Coronary artery (tissue), 2 donors: ENCODE measurements at regions not wholly inside any gene's neighbourhood (a gene's known extent, or its start where the extent isn't known, plus 50 kb on each side); places are given as distances from the start of the nearest gene placed in this dataset.

Experiments used
- DNase-seq: peaks from one replicate; pipeline ENCODE4 v3.0.0-alpha.2; 2017; ENCODE audit warnings: low spot score
- H3K27ac ChIP-seq, 2 donors: fragments of 200-600 bp; sonication (generic); one replicate each; pipeline ENCODE4 v1.5.1; 2016 to 2019
- H3K4me3 ChIP-seq: fragments of 200-600 bp; sonication (generic); 2 replicates; pipeline ENCODE4 v1.5.1; 2016; ENCODE audit warnings: mild to moderate bottlenecking, moderate library complexity
- TF ChIP-seq, protein P1 (sequence below): fragments of 200-600 bp; sonication (generic); IDR thresholded peaks from one replicate; pipeline ENCODE4 v1.5.1; 2019; ENCODE audit warnings: antibody characterized with exemption

DNA sequence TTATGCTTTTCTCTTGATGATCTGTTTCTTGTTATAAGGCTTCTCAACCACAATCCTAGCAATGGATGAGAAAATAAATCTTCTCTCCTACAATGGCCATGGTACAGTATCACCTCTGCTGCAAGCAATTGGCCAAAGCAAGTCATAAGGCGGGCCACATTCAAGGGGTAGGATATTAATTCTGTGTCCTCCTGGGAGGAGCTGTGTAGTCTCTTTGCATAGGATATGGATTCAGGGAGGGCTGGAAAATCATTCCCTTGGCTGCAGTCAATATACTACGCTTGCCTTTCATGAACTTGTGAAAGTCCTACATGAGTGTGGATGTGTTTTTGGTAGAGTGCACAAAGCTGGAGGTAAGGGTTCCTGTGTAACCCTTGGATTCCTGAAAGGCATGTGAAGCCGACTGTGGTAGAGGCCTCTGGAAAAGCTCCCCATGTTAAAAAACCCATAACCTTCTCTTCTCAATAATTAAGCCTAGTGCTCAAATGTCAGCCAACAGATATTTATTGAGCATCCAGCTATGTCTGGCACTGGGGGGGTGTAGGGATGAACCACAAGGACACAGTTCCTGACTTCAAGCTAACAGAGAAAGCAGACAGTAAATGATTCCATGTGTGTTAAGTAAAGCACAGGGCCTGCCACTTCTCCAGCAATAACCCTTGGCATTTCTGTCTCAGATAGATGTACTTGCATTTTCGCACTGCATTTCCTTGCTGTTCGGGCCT, 147.6 kb upstream of the HS3ST3A1 start:
- TF ChIP-seq, protein P1, sequence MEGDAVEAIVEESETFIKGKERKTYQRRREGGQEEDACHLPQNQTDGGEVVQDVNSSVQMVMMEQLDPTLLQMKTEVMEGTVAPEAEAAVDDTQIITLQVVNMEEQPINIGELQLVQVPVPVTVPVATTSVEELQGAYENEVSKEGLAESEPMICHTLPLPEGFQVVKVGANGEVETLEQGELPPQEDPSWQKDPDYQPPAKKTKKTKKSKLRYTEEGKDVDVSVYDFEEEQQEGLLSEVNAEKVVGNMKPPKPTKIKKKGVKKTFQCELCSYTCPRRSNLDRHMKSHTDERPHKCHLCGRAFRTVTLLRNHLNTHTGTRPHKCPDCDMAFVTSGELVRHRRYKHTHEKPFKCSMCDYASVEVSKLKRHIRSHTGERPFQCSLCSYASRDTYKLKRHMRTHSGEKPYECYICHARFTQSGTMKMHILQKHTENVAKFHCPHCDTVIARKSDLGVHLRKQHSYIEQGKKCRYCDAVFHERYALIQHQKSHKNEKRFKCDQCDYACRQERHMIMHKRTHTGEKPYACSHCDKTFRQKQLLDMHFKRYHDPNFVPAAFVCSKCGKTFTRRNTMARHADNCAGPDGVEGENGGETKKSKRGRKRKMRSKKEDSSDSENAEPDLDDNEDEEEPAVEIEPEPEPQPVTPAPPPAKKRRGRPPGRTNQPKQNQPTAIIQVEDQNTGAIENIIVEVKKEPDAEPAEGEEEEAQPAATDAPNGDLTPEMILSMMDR, result no peak
- no peak for DNase-seq

DNA sequence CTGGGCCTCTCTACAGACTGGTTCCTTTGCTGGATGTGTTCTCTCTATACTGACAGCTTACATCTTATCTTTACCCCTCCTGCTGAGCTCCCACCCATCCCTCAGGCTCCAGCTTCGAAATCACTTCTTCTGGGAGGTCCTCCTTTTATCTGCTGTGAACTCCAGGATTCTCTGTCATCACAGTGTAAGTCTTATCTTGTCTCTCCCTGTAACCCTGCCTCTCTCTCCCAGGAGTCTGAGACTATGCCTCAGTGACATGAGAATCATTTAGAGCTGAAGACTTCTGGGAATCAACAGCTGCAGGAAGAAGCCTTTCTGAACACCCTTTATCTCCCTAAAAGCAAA, 148.1 kb upstream of the HS3ST3A1 start:
- DNase-seq, result no peak
- no peak overlapping the region for H3K27ac ChIP-seq
- no peak overlapping the region for H3K4me3 ChIP-seq
- TF ChIP-seq, protein P1, result no peak

More for the DNA sequence above, 147.6 kb upstream of the HS3ST3A1 start:
- H3K4me3 ChIP-seq, result no peak overlapping the region
- no peak overlapping the region for H3K27ac ChIP-seq

DNA sequence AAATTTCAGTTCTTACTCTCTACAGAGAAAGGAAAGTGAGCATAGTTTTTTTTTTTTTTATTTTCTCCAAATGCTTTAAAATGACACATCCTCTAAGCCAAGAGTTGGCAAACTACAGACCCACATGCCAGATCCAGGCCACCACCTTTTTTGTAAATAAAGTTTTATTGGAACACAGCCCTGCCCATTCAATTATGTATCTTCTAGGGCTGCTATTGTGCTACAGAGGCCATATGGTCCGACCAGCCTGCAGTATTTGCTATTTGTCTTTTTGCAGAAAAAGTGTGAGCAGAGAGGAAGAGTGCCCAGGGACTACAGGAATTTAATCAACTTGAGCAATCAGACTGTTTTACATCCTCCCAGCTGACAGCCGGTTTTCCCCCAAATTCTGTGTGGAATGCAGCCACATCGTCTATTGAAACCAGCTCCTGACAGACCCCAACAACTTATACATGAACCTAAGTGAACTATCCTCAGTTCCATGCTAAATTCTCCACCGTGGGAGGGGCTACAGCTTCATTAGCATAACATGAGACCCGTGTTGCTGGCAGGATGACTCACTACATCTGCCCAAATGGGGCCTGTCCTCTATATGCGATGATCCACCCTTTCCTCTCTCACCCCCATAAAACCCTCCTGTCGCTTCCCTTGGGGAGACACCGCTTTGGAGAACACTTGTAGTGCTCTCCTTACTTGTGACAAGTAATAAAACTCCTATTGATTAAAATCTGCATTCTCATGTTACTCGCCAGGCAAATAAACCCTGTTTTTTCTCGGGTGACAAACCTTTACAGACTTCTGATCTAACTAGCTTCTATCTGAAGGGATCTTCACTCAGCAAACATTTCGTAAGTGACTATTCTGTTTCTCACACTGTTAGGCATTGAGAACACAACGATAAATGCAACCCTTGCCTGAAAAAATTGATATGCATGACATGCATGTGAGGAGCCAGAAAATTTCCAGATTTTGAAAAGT, 149.4 kb upstream of the HS3ST3A1 start:
- TF ChIP-seq, protein P1, result no peak
- DNase-seq, result no peak
- no peak overlapping the region for H3K27ac ChIP-seq
- H3K4me3 ChIP-seq, result no peak overlapping the region

DNA sequence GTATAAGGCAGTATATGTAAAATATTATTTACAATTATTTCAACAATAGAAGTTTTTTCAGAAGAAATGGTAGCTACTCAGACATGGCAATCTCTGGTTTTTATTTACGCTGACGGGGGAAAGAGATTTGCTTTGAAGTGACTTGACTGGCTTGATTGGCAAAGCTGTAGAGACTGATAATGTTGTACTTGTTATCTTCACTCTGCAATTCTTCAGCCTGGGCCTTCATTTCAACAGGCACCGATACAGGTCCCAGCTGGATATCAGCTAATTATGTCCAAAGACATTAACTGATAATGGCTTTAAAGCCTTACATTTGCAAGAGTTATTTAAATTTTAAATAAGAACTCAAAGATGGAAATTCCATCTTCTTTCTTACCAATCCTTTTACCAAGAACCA, 151.4 kb upstream of the HS3ST3A1 start:
- H3K27ac ChIP-seq, result no peak overlapping the region
- DNase-seq, result no peak
- TF ChIP-seq, protein P1, result no peak
- no peak overlapping the region for H3K4me3 ChIP-seq

DNA sequence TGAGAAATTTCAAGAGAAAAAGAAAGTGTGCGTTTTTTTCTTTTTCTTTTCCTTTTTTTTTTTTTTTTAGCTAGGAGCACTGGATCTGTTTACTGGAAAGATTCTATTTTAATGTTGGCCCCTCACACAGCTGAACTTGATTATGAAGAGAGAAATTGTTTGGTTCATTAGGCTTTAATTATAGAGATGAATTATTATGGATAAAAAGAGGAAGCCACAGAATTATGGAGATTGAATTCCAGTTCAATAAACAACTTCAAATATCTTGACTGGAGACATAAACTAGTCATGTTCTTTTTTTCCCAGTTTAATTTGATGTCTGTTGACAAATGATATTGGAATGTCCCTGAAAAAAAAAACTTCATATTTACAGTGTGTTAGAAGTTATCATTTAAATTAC, 152.0 kb upstream of the HS3ST3A1 start:
- H3K4me3 ChIP-seq, result no peak overlapping the region
- H3K27ac ChIP-seq, result no peak overlapping the region
- TF ChIP-seq, protein P1, result no peak
- DNase-seq, result no peak

DNA sequence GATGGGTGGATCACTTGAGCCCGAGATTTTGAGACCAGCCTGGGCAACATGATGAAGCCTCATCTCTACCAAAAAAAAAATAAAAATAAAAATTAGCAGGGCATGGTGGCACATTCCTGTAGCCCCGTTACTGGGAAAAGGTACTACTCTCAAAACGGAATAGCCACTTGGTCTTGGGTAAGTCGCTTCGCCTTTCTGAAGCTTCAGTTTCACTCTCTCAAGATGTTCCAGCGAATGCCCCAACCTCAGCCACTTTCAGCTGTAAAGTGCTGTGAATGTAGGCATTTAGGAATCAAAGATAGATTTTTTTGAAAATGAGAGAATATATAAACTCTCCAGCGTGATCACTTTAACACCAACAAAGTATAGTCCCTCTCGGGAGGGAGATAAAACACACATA, 154.1 kb upstream of the HS3ST3A1 start:
- Histone ChIP-seq H3K4me3 (no peak overlapping the region), H3K27ac (no peak overlapping the region)
- no peak for DNase-seq
- TF ChIP-seq, protein P1, result no peak
